HUES6 (cell line): ENCODE measurements at regions not wholly inside any gene's neighbourhood (a gene's known extent, or its start where the extent isn't known, plus 50 kb on each side); places are given as distances from the start of the nearest gene placed in this dataset.
"Not testable (repeated sequence)": the region's sequence is repeated elsewhere in the genome, so short reads cannot be mapped to it uniquely, and the experiment has no call there.

Experiments used
- H3K27ac ChIP-seq: 2 replicates; pipeline ENCODE4 v1.7.0; 2013; ENCODE audit warnings: low read depth, mild to moderate bottlenecking, low read length, inconsistent platforms
- H3K27me3 ChIP-seq: 2 replicates; pipeline ENCODE4 v1.6.1; 2013; ENCODE audit warnings: low read length; ENCODE audit not compliant: control insufficient read depth, insufficient read depth
- H3K36me3 ChIP-seq: 2 replicates; pipeline ENCODE4 v1.6.1; 2013; ENCODE audit warnings: low read length; ENCODE audit not compliant: control insufficient read depth, insufficient read depth
- H3K4me1 ChIP-seq: 2 replicates; pipeline ENCODE4 v1.6.1; 2013; ENCODE audit warnings: low read length; ENCODE audit not compliant: control insufficient read depth, insufficient read depth
- H3K4me3 ChIP-seq: 2 replicates; pipeline ENCODE4 v1.5.1; 2013; ENCODE audit warnings: low read depth, low read length
- H3K9ac ChIP-seq: one replicate; pipeline ENCODE4 v1.6.1; 2013; ENCODE audit warnings: mild to moderate bottlenecking, low read length
- H3K9me3 ChIP-seq: 2 replicates; pipeline ENCODE4 v1.6.1; 2013; ENCODE audit warnings: low read depth, low read length; ENCODE audit not compliant: control insufficient read depth, insufficient read depth

GRCh38 chr2:91527056-91527455 lies 2835.6 kb downstream of the RPIA start:
- not testable (repeated sequence) for H3K27me3 ChIP-seq

GRCh38 chr2:91527491-91528031 lies 2836.1 kb downstream of the RPIA start:
- not testable (repeated sequence) for H3K4me1 ChIP-seq, H3K9me3 ChIP-seq, H3K27me3 ChIP-seq, H3K4me3 ChIP-seq, H3K9ac ChIP-seq, H3K36me3 ChIP-seq, H3K27ac ChIP-seq

More at GRCh38 chr2:91527056-91527455, 2835.6 kb downstream of the RPIA start:
- not testable (repeated sequence) for H3K27ac ChIP-seq, H3K9ac ChIP-seq, H3K9me3 ChIP-seq, H3K4me1 ChIP-seq, H3K36me3 ChIP-seq, H3K4me3 ChIP-seq

GRCh38 chr2:91528361-91528760 lies 2836.9 kb downstream of the RPIA start:
- not testable (repeated sequence) for H3K9me3 ChIP-seq, H3K36me3 ChIP-seq, H3K4me1 ChIP-seq, H3K9ac ChIP-seq, H3K27me3 ChIP-seq, H3K27ac ChIP-seq, H3K4me3 ChIP-seq

GRCh38 chr2:91536109-91536508 lies 2844.6 kb downstream of the RPIA start:
- not testable (repeated sequence) for H3K27me3 ChIP-seq, H3K4me3 ChIP-seq

GRCh38 chr2:91536549-91537263 lies 2845.2 kb downstream of the RPIA start:
- not testable (repeated sequence) for H3K4me3 ChIP-seq, H3K27ac ChIP-seq, H3K9me3 ChIP-seq, H3K9ac ChIP-seq, H3K4me1 ChIP-seq, H3K27me3 ChIP-seq, H3K36me3 ChIP-seq

More at GRCh38 chr2:91536109-91536508, 2844.6 kb downstream of the RPIA start:
- not testable (repeated sequence) for H3K4me1 ChIP-seq, H3K27ac ChIP-seq, H3K9ac ChIP-seq, H3K36me3 ChIP-seq, H3K9me3 ChIP-seq

GRCh38 chr2:91549316-91549715 lies 2857.8 kb downstream of the RPIA start:
- not testable (repeated sequence) for H3K36me3 ChIP-seq, H3K9ac ChIP-seq, H3K4me3 ChIP-seq, H3K4me1 ChIP-seq, H3K27me3 ChIP-seq, H3K27ac ChIP-seq, H3K9me3 ChIP-seq

- H3K27me3 ChIP-seq, H3K4me3 ChIP-seq, H3K36me3 ChIP-seq, H3K27ac ChIP-seq, H3K9me3 ChIP-seq, H3K4me1 ChIP-seq, H3K9ac ChIP-seq: not testable (repeated sequence)
These were observed 2866.8 kb downstream of the RPIA start for GRCh38 chr2:91558234-91558633.

- H3K4me3 ChIP-seq, H3K9ac ChIP-seq, H3K27me3 ChIP-seq, H3K36me3 ChIP-seq, H3K27ac ChIP-seq, H3K9me3 ChIP-seq, H3K4me1 ChIP-seq: not testable (repeated sequence)
These were observed 2867.8 kb downstream of the RPIA start for GRCh38 chr2:91559269-91559668.

GRCh38 chr2:91559886-91560614 lies 2868.6 kb downstream of the RPIA start:
- not testable (repeated sequence) for H3K9me3 ChIP-seq, H3K9ac ChIP-seq, H3K36me3 ChIP-seq, H3K4me3 ChIP-seq, H3K27me3 ChIP-seq, H3K27ac ChIP-seq, H3K4me1 ChIP-seq

GRCh38 chr2:91562184-91562583 lies 2870.7 kb downstream of the RPIA start:
- not testable (repeated sequence) for H3K9me3 ChIP-seq

GRCh38 chr2:91564700-91565099 lies 2873.2 kb downstream of the RPIA start:
- H3K9me3 ChIP-seq, H3K4me3 ChIP-seq, H3K36me3 ChIP-seq, H3K4me1 ChIP-seq, H3K9ac ChIP-seq, H3K27me3 ChIP-seq, H3K27ac ChIP-seq: not testable (repeated sequence)

More at GRCh38 chr2:91562184-91562583, 2870.7 kb downstream of the RPIA start:
- H3K27me3 ChIP-seq, H3K27ac ChIP-seq, H3K36me3 ChIP-seq, H3K9ac ChIP-seq, H3K4me3 ChIP-seq, H3K4me1 ChIP-seq: not testable (repeated sequence)
